PC-9 (cell line): ENCODE measurements at regions not wholly inside any gene's neighbourhood (a gene's known extent, or its start where the extent isn't known, plus 50 kb on each side); places are given as distances from the start of the nearest gene placed in this dataset.

ENCODE experiments used
- BruUV-seq: library from RNA; stranded (reverse); fragments of 400-500 nt; replicated peaks from 2 replicates; lab custom pipeline; 2021; lab: Mats Ljungman, UMichigan
- CTCF ChIA-PET: fragments of 300-600 bp; sonication (Branson Sonifier 250); formaldehyde crosslinking; loops from one replicate; lab custom pipeline; 2022; ENCODE audit warnings: antibody characterized with exemption; lab: Charles Lee
- POLR2A ChIA-PET: fragments of 300-600 bp; sonication (Branson Sonifier 250); formaldehyde crosslinking; loops from one replicate; lab custom pipeline; 2022; ENCODE audit warnings: antibody characterized with exemption; ENCODE audit not compliant: unreplicated experiment; lab: Charles Lee
- DNase-seq, 2 experiments: peaks; one replicate each; pipeline versions ENCODE4 v3.0.0 to v3.0.0-alpha.2; 2015 to 2022; ENCODE audit warnings: mixed read lengths in 1 of 2
- H2AFZ ChIP-seq: fragments of 200-600 bp; sonication (generic); 2 replicates; pipeline ENCODE4 v1.8.1; 2017; ENCODE audit warnings: antibody characterized with exemption
- H3F3A ChIP-seq: fragments of 200-600 bp; sonication (generic); 2 replicates; pipeline ENCODE4 v1.8.1; 2017; ENCODE audit warnings: antibody characterized with exemption, mild to moderate bottlenecking, low read depth; ENCODE audit not compliant: insufficient read depth
- H3K27ac ChIP-seq: fragments of 200-600 bp; sonication (generic); 2 replicates; pipeline ENCODE4 v1.6.1; 2016; ENCODE audit warnings: mixed run types
- H3K27me3 ChIP-seq: fragments of 200-600 bp; sonication (generic); 2 replicates; pipeline ENCODE4 v1.6.1; 2016; ENCODE audit warnings: low read depth, mixed run types; ENCODE audit not compliant: insufficient read depth
- H3K36me3 ChIP-seq: fragments of 200-600 bp; sonication (generic); 2 replicates; pipeline ENCODE4 v1.6.1; 2016; ENCODE audit warnings: low read depth, mixed run types
- H3K4me1 ChIP-seq: fragments of 200-600 bp; sonication (generic); replicated peaks from 2 replicates; pipeline ENCODE4 v1.6.1; 2016; ENCODE audit warnings: mixed run types; ENCODE audit not compliant: insufficient read depth
- H3K4me2 ChIP-seq: fragments of 200-600 bp; sonication (generic); 2 replicates; pipeline ENCODE4 v1.6.1; 2017; ENCODE audit warnings: mixed run types
- H3K4me3 ChIP-seq: fragments of 200-600 bp; sonication (generic); 2 replicates; pipeline ENCODE4 v1.6.1; 2016; ENCODE audit warnings: mixed run types
- H3K79me2 ChIP-seq: fragments of 200-600 bp; sonication (generic); 2 replicates; pipeline ENCODE4 v1.6.1; 2017; ENCODE audit warnings: low read depth, mixed run types
- H3K9me2 ChIP-seq: fragments of 200-600 bp; sonication (generic); 2 replicates; pipeline ENCODE4 v1.8.1; 2017; ENCODE audit warnings: mild to moderate bottlenecking; ENCODE audit not compliant: insufficient read depth
- H3K9me3 ChIP-seq: fragments of 200-600 bp; sonication (generic); 2 replicates; pipeline ENCODE4 v1.8.1; 2016; ENCODE audit warnings: low read depth; ENCODE audit not compliant: insufficient read depth
- H4K20me1 ChIP-seq: fragments of 200-600 bp; sonication (generic); 2 replicates; pipeline ENCODE4 v1.8.1; 2017; ENCODE audit not compliant: insufficient read depth
- CTCF ChIP-seq: fragments of 200-600 bp; sonication (generic); conservative IDR thresholded peaks from 2 replicates; pipeline ENCODE4 v1.6.1; 2017; ENCODE audit warnings: mixed run types, antibody characterized with exemption, mild to moderate bottlenecking, moderate library complexity
- EZH2 ChIP-seq: fragments of 200-600 bp; sonication (generic); IDR thresholded peaks from 2 replicates; pipeline ENCODE4 v1.8.0; 2017; ENCODE audit warnings: antibody characterized with exemption, low read depth
- intact Hi-C: fragments of 100-400 bp; cut with micrococcal nuclease; formaldehyde crosslinking; loops from one replicate; pipeline ENCODE4 v1.10.0; 2022; ENCODE audit not compliant: unreplicated experiment

GRCh38 chr2:215671691-215672090 lies 235.8 kb upstream of the FN1 start:
- intact Hi-C loops = no loop called here
- H3K4me1 ChIP-seq = no peaks in the 10 kb centered on the region
- no peak overlapping the region for H3K4me2 ChIP-seq
- BruUV-seq = no TSS peak
- no peaks in the 10 kb centered on the region for H3K9me2 ChIP-seq
- H3K9me3 ChIP-seq = no peaks in the 10 kb centered on the region
- H3K36me3 ChIP-seq = no peaks in the 10 kb centered on the region
- no peak overlapping the region for H2AFZ ChIP-seq
- no peaks in the 10 kb centered on the region for H3K79me2 ChIP-seq
- no peaks in the 10 kb centered on the region for H3F3A ChIP-seq
- POLR2A ChIA-PET = no interaction called here
- no peak for DNase-seq
- H3K27me3 ChIP-seq = no peaks in the 10 kb centered on the region
- H3K4me3 ChIP-seq = no peak overlapping the region
- TF ChIP-seq CTCF (no peak), EZH2 (no peak)
- H3K27ac ChIP-seq = no peak overlapping the region
- H4K20me1 ChIP-seq = no peaks in the 10 kb centered on the region
- CTCF ChIA-PET = interaction anchor here (0.7 kb wide), 1 partner anchor 123 kb away, joined by 4 read pairs; no protein-coding TSS in a partner anchor

GRCh38 chr2:215671244-215671643 lies 235.4 kb upstream of the FN1 start:
- no TSS peak for BruUV-seq
- TF ChIP-seq CTCF (no peak), EZH2 (no peak)
- CTCF ChIA-PET = interaction anchor here (0.7 kb wide), 1 partner anchor 123 kb away, joined by 4 read pairs; no protein-coding TSS in a partner anchor
- intact Hi-C loops = no loop called here
- Histone ChIP-seq H3K27me3 (no peaks in the 10 kb centered on the region), H4K20me1 (no peaks in the 10 kb centered on the region), H3K27ac (no peak overlapping the region), H3K79me2 (no peaks in the 10 kb centered on the region), H2AFZ (no peak overlapping the region), H3K4me2 (no peak overlapping the region), H3F3A (no peaks in the 10 kb centered on the region), H3K9me3 (0 out of 2 replicates have a peak, but pooled peaks cover 3% of the 10 kb centered on the region), H3K9me2 (no peaks in the 10 kb centered on the region), H3K4me1 (no peaks in the 10 kb centered on the region), H3K4me3 (no peak overlapping the region), H3K36me3 (no peaks in the 10 kb centered on the region)
- POLR2A ChIA-PET = no interaction called here
- no peak for DNase-seq

GRCh38 chr2:215670396-215670795 lies 234.5 kb upstream of the FN1 start:
- CTCF ChIA-PET = no interaction called here
- BruUV-seq = no TSS peak
- Histone ChIP-seq H3F3A (peaks cover 4% of the 10 kb centered on the region; the same call in 1 of the 2 replicates), H3K4me2 (no peak overlapping the region), H3K27ac (no peak overlapping the region), H3K79me2 (no peaks in the 10 kb centered on the region), H3K9me3 (peaks cover 8% of the 10 kb centered on the region; the same call in 1 of the 2 replicates), H3K9me2 (no peaks in the 10 kb centered on the region), H2AFZ (no peak overlapping the region), H3K27me3 (no peaks in the 10 kb centered on the region), H3K4me3 (no peak overlapping the region), H3K4me1 (peaks cover 3% of the 10 kb centered on the region), H3K36me3 (no peaks in the 10 kb centered on the region), H4K20me1 (no peaks in the 10 kb centered on the region)
- intact Hi-C loops = no loop called here
- DNase-seq = no peak
- POLR2A ChIA-PET = interaction anchor here (0.7 kb wide), 1 partner anchor 21 kb away, joined by 3 read pairs; no protein-coding TSS in a partner anchor
- no peak for TF ChIP-seq CTCF
- no peak for TF ChIP-seq EZH2
